H1 (cell line): ENCODE measurements at regions not wholly inside any gene's neighbourhood (a gene's known extent, or its start where the extent isn't known, plus 50 kb on each side); places are given as distances from the start of the nearest gene placed in this dataset.

Experiments
- CBX5 ChIP-seq: fragments of 300-800, 300-1000 bp; sonication (generic); IDR thresholded peaks from 2 replicates; pipeline ENCODE4 v1.7.1; 2016; ENCODE audit warnings: antibody characterized with exemption, low read length, low read depth
- HDAC6 ChIP-seq: IDR thresholded peaks from one replicate; pipeline ENCODE4 v1.7.1; 2012; ENCODE audit warnings: low read depth, mild to moderate bottlenecking, inconsistent platforms, low read length, moderate library complexity
- NANOG ChIP-seq: IDR thresholded peaks from 2 replicates; pipeline ENCODE4 v1.6.1; 2011; ENCODE audit warnings: low read length, low read depth, mild to moderate bottlenecking, inconsistent platforms; ENCODE audit not compliant: insufficient read depth, poor library complexity, severe bottlenecking
- RBBP5 ChIP-seq: IDR thresholded peaks from 2 replicates; pipeline ENCODE4 v1.7.1; 2012; ENCODE audit warnings: low read depth, mild to moderate bottlenecking, inconsistent platforms, low read length, moderate library complexity, borderline replicate concordance
- TF ChIP-seq, protein P1 (sequence below), 3 experiments: IDR thresholded peaks; 1 replicate in 2 of 3; 2 replicates in 1 of 3; pipeline versions ENCODE4 v1.5.1 to v1.6.1; 2011; ENCODE audit warnings: low read length in 3 of 3, mild to moderate bottlenecking in 3 of 3, inconsistent platforms in 2 of 3, low read depth in 1 of 3, moderate library complexity in 1 of 3; ENCODE audit not compliant: insufficient read depth in 1 of 3; ENCODE audit errors: control extremely low read depth in 1 of 3

DNA sequence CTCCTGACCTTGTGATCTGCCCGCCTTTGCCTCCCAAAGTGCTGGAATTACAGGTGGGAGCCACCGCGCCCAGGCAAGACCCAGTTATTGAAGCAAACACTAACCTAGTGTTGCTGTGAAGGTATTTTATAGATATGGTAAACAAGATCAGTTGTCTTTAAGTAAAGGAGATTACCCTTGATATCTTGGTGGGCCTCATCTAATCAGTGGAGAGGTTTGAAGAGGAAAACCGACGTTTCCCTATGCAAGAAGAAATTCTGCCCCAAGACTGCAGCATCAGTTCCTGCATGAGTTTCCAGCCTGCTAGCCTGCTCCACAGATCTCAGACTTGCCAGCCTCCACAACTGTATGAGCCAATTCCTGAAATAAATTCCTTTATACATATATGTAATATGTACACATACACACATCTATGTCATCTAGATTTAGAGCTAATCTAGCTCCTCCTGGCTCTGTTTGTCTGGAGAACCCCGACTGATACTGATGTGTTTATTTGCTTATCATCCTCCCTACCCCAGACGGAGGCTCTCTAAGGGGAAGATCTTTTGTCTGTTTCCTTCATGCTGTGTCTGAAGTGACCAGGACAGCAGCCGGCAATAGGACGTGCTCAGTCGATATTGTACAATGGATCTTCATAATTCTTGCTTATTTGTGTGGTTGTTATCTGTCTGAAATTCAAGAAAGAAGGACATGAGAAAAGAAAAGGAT is 90.9 kb downstream of the IER5 start (continued):
- TF ChIP-seq, protein P1, sequence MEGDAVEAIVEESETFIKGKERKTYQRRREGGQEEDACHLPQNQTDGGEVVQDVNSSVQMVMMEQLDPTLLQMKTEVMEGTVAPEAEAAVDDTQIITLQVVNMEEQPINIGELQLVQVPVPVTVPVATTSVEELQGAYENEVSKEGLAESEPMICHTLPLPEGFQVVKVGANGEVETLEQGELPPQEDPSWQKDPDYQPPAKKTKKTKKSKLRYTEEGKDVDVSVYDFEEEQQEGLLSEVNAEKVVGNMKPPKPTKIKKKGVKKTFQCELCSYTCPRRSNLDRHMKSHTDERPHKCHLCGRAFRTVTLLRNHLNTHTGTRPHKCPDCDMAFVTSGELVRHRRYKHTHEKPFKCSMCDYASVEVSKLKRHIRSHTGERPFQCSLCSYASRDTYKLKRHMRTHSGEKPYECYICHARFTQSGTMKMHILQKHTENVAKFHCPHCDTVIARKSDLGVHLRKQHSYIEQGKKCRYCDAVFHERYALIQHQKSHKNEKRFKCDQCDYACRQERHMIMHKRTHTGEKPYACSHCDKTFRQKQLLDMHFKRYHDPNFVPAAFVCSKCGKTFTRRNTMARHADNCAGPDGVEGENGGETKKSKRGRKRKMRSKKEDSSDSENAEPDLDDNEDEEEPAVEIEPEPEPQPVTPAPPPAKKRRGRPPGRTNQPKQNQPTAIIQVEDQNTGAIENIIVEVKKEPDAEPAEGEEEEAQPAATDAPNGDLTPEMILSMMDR (IDR thresholded peaks at IDR 0.05; ENCODE audit: control extremely low read depth in 1 of 3, insufficient read depth in 1 of 3, low read depth in 1 of 3, low read length in 3 of 3), result no peak
- TF ChIP-seq RBBP5 (no peak), CBX5 (no peak), NANOG (no peak), HDAC6 (no peak)
